CD4-positive, alpha-beta T cell (primary cell): ENCODE measurements at regions not wholly inside any gene's neighbourhood (a gene's known extent, or its start where the extent isn't known, plus 50 kb on each side); places are given as distances from the start of the nearest gene placed in this dataset.

ENCODE experiments used
- ATAC-seq: fragments of 200-7000 bp; cut with Tn5 transposase; one replicate; pipeline ENCODE4 v1.10.0; 2022; ENCODE audit warnings: mild to moderate bottlenecking; ENCODE audit not compliant: poor library complexity
- CTCF ChIA-PET: fragments of 350-600 bp; sonication (Branson Sonifier 250); formaldehyde crosslinking; loops from one replicate; lab custom pipeline; 2021; ENCODE audit warnings: antibody characterized with exemption, inconsistent platforms; lab: Charles Lee
- POLR2A ChIA-PET: fragments of 350-600 bp; sonication (Branson Sonifier 250); formaldehyde crosslinking; loops from one replicate; lab custom pipeline; 2021; ENCODE audit warnings: antibody characterized with exemption, inconsistent platforms; lab: Charles Lee
- DNase-seq, 14 experiments: peaks; one replicate each; pipeline ENCODE4 v3.0.0-alpha.2; 2013 to 2020; ENCODE audit warnings: mixed read lengths in 2 of 14
- H3K27ac ChIP-seq, 2 donors: one replicate each; pipeline versions ENCODE4 v1.5.1 to v1.7.0; 2013; ENCODE audit warnings: low read length in 2 of 2, low read depth in 1 of 2, mild to moderate bottlenecking in 1 of 2
- H3K27me3 ChIP-seq, 2 experiments: 1 replicate in 1 of 2; 2 replicates in 1 of 2; pipeline versions ENCODE4 v1.6.1 to v1.7.0; 2013; ENCODE audit warnings: low read length in 2 of 2, control low read depth in 1 of 2, mild to moderate bottlenecking in 1 of 2, moderate library complexity in 1 of 2; ENCODE audit not compliant: insufficient read depth in 2 of 2, control insufficient read depth in 1 of 2
- H3K36me3 ChIP-seq: one replicate; pipeline ENCODE4 v1.6.1; 2013; ENCODE audit warnings: low read length, control low read depth; ENCODE audit not compliant: insufficient read depth
- H3K4me1 ChIP-seq: one replicate; pipeline ENCODE4 v1.6.1; 2013; ENCODE audit warnings: low read length, control low read depth; ENCODE audit not compliant: insufficient read depth
- H3K4me3 ChIP-seq: one replicate; pipeline ENCODE4 v1.5.1; 2013; ENCODE audit warnings: mild to moderate bottlenecking, low read length, moderate library complexity
- H3K9me3 ChIP-seq, 2 experiments: 1 replicate in 1 of 2; 2 replicates in 1 of 2; pipeline versions ENCODE4 v1.6.1 to v1.7.0; 2013; ENCODE audit warnings: low read length in 2 of 2, mild to moderate bottlenecking in 2 of 2, control low read depth in 1 of 2, moderate library complexity in 1 of 2; ENCODE audit not compliant: control insufficient read depth in 1 of 2, insufficient read depth in 1 of 2
- H3K27ac Mint-ChIP-seq: one replicate; pipeline ENCODE4 v1.8.0; 2020; ENCODE audit warnings: mixed read lengths
- H3K27me3 Mint-ChIP-seq: one replicate; pipeline ENCODE4 v1.8.0; 2021; ENCODE audit warnings: mixed read lengths
- H3K36me3 Mint-ChIP-seq: one replicate; pipeline ENCODE4 v1.8.0; 2021; ENCODE audit warnings: low read depth, mixed read lengths
- H3K4me1 Mint-ChIP-seq: one replicate; pipeline ENCODE4 v1.8.0; 2021; ENCODE audit warnings: low read depth, mixed read lengths
- H3K4me3 Mint-ChIP-seq: one replicate; pipeline ENCODE4 v1.8.0; 2020; ENCODE audit warnings: mild to moderate bottlenecking, mixed read lengths
- H3K9me3 Mint-ChIP-seq: one replicate; pipeline ENCODE4 v1.8.0; 2020; ENCODE audit warnings: mixed read lengths
- intact Hi-C, 2 experiments: fragments of 100-400 bp; cut with DNase I in 1 of 2; cut with micrococcal nuclease in 1 of 2; formaldehyde crosslinking; loops; one replicate each; pipeline versions ENCODE4 v1.15.1 to v1.9.0; 2023 to 2025; cut with DNase I, micrococcal nuclease
- TF ChIP-seq, protein P1 (sequence below): fragments of 200-600 bp; IDR thresholded peaks from one replicate; pipeline ENCODE4 v1.8.0; 2022; ENCODE audit warnings: antibody characterized with exemption, mild to moderate bottlenecking

DNA sequence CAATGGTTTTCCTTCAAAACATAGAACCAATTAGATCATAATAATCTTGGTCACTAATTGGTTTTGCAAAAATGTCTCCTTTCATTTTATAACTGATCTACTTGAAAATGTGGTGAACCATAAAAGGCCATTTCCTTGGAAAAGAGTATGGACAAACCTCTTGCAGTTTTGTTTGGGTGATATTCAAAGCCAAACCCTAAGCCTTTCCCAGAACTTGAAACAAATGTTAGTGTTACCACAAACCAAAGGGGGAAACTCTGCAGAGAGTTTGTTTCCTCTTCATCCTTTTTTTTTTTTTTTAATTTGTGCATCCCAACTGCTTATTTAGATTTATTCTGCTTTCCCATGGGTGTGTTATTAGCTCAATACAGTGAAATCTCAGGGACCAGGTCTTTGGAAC, 204.4 kb upstream of the ADAMTSL1 start:
- Histone ChIP-seq H3K27ac (no peak overlapping the region), H3K4me3 (no peak overlapping the region), H3K9me3 (peaks cover 5 to 12% of the 10 kb centered on the region in 2 experiments), H3K36me3 (no peaks in the 10 kb centered on the region), H3K27me3 (no peaks in the 10 kb centered on the region), H3K4me1 (no peaks in the 10 kb centered on the region)
- ChIA-PET POLR2A (no interaction called here), CTCF (interaction anchor here (1.3 kb wide), 1 partner anchor 15 kb away, joined by 7 read pairs; no protein-coding TSS in a partner anchor)
- H3K4me3 Mint-ChIP-seq: no peak overlapping the region
- H3K9me3 Mint-ChIP-seq: peaks cover 13% of the 10 kb centered on the region
- ATAC-seq: no peak
- DNase-seq: no peak
- peaks cover 3% of the 10 kb centered on the region for H3K27me3 Mint-ChIP-seq
- H3K27ac Mint-ChIP-seq: no peak overlapping the region
- TF ChIP-seq, protein P1, sequence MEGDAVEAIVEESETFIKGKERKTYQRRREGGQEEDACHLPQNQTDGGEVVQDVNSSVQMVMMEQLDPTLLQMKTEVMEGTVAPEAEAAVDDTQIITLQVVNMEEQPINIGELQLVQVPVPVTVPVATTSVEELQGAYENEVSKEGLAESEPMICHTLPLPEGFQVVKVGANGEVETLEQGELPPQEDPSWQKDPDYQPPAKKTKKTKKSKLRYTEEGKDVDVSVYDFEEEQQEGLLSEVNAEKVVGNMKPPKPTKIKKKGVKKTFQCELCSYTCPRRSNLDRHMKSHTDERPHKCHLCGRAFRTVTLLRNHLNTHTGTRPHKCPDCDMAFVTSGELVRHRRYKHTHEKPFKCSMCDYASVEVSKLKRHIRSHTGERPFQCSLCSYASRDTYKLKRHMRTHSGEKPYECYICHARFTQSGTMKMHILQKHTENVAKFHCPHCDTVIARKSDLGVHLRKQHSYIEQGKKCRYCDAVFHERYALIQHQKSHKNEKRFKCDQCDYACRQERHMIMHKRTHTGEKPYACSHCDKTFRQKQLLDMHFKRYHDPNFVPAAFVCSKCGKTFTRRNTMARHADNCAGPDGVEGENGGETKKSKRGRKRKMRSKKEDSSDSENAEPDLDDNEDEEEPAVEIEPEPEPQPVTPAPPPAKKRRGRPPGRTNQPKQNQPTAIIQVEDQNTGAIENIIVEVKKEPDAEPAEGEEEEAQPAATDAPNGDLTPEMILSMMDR: no peak
- H3K36me3 Mint-ChIP-seq: no peaks in the 10 kb centered on the region
- intact Hi-C loops: no loop called here
- H3K4me1 Mint-ChIP-seq: no peaks in the 10 kb centered on the region

DNA sequence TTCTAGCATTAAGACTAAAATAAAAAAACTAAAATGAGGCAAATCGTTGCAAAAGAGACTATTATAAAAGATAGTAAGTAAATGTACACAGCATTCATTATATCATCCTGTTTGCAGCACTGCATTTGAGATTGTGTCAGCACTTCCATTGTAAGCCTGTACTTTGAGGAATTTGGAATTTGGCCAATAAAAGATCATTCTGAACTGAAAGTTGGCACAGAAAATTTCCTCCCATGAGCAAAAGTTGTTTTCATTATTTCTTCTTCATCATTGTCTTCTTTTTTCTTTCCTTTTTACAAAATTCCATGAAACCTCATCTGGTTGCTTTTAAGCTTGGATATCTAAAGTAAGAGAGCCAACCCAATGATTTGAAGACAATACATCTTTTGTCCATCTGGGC, 199.3 kb upstream of the ADAMTSL1 start:
- no peaks in the 10 kb centered on the region for H3K36me3 ChIP-seq
- Mint-ChIP-seq H3K36me3 (no peaks in the 10 kb centered on the region), H3K4me3 (no peak overlapping the region), H3K4me1 (no peaks in the 10 kb centered on the region), H3K27ac (no peak overlapping the region), H3K9me3 (peaks cover 32% of the 10 kb centered on the region), H3K27me3 (no peaks in the 10 kb centered on the region)
- DNase-seq (no peak), ATAC-seq (no peak)
- no peak overlapping the region for H3K27ac ChIP-seq
- intact Hi-C loops: no loop called here
- H3K4me3 ChIP-seq: no peak overlapping the region
- CTCF ChIA-PET: no interaction called here
- TF ChIP-seq, protein P1: no peak
- no peaks in the 10 kb centered on the region for H3K4me1 ChIP-seq
- H3K27me3 ChIP-seq: no peaks in the 10 kb centered on the region
- POLR2A ChIA-PET: no interaction called here
- peaks cover 8 to 26% of the 10 kb centered on the region in 2 experiments for H3K9me3 ChIP-seq

DNA sequence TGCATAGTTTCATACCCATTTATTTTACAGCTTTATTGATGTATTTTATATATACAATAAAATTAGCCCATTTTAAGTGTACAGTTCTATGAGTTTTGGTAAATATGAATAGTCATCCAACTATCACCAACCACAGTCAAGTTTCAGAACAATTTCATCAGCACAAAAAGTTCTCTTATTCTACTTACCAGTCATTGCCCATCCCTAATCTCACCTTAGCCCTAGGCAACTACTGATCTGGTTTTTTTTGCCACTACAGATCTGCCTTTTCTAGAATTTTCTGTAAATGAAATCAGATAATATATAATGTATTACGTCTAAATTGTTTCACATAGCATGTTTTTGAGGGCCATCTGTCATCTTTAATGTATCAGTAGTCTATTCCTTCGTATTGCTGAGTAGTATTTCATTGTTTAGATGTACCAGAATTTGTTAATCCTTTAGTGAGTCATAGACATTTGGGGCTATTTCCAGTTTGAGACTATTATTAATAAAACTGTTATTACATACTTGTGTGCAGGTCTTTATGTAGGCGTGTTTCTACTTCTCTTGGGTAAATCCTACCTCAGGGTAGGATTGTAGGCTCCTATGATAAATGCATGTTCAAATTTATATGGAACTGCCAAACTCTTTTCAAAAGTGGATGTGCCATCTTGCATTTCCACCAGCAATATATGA, 198.5 kb upstream of the ADAMTSL1 start:
- H3K36me3 ChIP-seq: no peaks in the 10 kb centered on the region
- H3K4me3 ChIP-seq: no peak overlapping the region
- H3K27me3 ChIP-seq: no peaks in the 10 kb centered on the region
- ChIA-PET POLR2A (no interaction called here), CTCF (no interaction called here)
- DNase-seq (no peak), ATAC-seq (no peak)
- Mint-ChIP-seq H3K4me1 (no peaks in the 10 kb centered on the region), H3K9me3 (peaks cover 32% of the 10 kb centered on the region), H3K36me3 (no peaks in the 10 kb centered on the region), H3K27ac (no peak overlapping the region), H3K27me3 (no peaks in the 10 kb centered on the region), H3K4me3 (no peak overlapping the region)
- H3K9me3 ChIP-seq: peaks cover 13 to 26% of the 10 kb centered on the region in 2 experiments
- no peaks in the 10 kb centered on the region for H3K4me1 ChIP-seq
- TF ChIP-seq, protein P1: no peak
- intact Hi-C loops: no loop called here
- no peak overlapping the region for H3K27ac ChIP-seq
